UCSD-AML1 (cell line): ENCODE measurements at regions not wholly inside any gene's neighbourhood (a gene's known extent, or its start where the extent isn't known, plus 50 kb on each side); places are given as distances from the start of the nearest gene placed in this dataset.
"Not testable (repeated sequence)": the region's sequence is repeated elsewhere in the genome, so short reads cannot be mapped to it uniquely, and the experiment has no call there.

Experiments
- DNase-seq: peaks from one replicate; lab custom pipeline; 2025; ENCODE audit not compliant: unreplicated experiment; lab: John Stamatoyannopoulos, UW

- no peak for DNase-seq
Observed at GRCh38 chr13:26896986-26897668, 136.5 kb upstream of the GPR12 start.

DNA sequence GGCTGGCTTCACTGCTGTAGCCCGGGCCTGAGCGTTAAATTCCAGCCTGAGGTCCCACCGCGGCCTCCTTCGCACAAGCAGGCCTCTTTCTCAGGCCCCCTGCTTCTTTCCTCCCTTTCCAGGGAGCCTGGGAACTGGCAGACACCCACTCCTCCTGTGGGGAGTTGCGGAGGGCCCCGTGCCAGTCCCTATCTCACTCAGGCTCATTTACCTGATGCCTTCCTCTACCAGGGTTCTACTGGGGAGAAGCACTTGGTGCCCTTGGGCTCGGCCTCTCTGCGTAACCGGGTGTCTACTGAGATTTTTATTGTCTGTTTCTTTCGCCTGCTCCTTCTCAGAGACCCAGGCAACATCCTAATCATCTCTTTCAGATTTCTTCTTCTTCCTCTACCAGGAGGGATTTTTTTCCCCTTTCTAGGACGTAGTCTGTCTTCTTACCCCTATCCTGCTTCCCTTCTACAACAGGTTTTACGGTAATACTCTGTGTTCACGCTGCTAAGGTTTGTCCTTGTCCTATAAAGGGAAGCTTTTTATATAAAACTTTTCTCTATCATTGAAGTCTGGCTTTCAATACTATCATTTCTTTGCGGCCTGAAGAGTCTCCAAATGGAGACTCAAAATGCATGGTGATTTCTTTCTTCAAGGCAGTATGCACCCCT lies 135.4 kb upstream of the GPR12 start:
- no peak for DNase-seq

GRCh38 chr13:26895081-26895807 lies 134.7 kb upstream of the GPR12 start:
- DNase-seq = peak; percentile 16

DNA sequence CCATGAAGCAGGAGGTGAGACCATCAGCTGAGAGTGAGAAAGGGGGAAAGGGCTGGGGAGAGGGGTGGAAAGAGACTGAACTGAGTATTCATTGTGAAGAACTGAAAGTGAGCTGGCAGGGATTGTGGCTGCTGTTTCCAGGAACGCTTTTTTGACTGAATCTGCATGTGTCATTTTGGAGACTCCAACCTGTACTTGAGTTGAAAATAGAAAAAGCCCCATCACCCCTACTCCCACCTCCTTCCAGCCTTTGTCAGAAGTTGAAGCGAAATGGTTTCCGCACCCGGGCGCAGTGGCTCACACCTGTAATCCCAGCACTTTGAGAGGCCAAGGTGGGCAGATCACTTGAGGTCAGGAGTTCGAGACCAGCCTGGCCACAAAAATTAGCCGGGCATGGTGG lies 128.0 kb upstream of the GPR12 start:
- DNase-seq = no peak

GRCh38 chr13:26887594-26887993 lies 127.0 kb upstream of the GPR12 start:
- DNase-seq = no peak

- DNase-seq = no peak
Observed at GRCh38 chr13:26883613-26884257, 123.1 kb upstream of the GPR12 start.

DNA sequence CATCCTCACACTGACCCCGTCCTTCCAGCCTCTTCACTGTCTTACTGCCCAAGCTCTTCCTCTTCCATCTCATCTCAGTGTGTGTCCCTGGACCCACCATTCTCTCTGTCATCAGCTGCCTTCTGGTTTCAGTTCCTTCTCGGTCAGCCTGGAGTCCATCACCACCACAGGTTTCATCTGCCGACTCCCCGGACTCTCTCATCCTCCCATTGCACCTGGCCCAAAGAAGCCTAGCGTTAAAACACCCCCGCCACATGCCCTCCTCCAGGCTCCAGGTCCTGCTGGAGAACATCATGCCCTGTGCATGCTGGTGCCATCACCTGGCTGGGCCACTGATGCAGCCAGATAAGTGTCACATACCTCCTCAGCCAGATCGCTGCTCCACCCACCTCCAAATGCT lies 122.1 kb upstream of the GPR12 start:
- no peak for DNase-seq

DNA sequence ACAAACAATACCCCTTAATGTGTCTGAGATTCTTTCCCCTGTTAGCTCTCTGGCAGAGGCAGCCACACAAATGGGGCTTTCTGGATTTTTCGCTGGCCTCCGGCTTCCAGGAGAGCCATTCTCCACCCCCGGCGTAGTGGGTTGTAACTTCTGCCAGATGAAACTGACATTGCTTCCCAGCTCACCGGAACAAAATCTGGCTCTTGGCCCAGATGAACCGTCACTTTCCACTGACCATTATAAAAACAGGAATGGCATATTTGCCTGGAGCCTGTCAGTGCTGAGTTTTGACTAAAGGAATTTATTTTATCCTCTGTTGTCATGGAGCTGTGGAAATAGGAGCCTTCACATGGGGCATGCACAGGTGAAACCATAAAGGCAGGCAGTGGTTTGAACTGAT lies 120.6 kb upstream of the GPR12 start:
- DNase-seq = no peak

GRCh38 chr13:26880735-26881134 lies 120.1 kb upstream of the GPR12 start:
- no peak for DNase-seq

GRCh38 chr13:26878438-26878837 lies 117.9 kb upstream of the GPR12 start:
- DNase-seq = no peak

- DNase-seq = no peak
Observed at GRCh38 chr13:26873386-26873698, 112.8 kb upstream of the GPR12 start.

DNA sequence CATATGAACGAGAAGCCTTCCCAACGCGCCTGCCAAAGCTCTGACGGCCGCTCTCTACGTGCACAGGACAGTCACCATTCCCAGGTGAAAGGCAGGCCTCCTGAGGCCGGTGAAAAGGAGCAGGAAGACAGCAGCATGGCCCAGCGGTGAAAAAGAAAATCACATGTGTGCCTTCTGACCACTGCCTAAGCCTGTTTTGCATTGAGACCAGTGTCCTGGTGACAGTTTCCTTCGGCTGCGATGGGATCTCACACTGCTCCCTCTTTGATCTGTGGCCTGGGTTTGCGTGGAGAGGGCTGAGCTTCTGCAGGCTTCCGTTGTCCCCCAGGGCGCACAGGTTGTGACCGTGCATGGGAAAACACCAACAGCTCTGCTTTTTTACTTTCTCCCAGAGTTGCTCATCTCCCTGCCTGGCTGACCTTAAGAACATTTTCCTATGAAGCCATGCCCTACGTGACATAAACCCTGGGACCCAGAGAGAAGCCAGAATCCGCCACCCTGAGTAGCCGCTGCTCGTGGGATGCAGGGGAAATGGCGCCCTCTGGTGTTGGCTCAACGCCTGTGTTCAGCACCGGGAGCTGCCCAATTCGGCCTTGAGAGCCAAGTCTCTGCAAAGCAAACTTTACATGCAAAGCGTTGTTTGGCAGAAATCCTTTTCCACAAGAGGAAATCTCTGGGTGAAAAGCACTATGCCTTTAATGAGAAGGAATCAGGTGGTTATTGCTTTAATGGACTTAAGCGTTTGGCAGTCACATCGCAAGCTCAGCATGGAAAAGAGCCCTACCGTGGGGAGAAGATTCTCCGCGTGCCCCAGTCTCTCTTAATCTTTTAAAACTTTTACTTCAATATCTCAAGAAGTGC lies 112.2 kb upstream of the GPR12 start:
- DNase-seq = peak; percentile 67

- DNase-seq = peak; percentile 15
Observed at GRCh38 chr13:26867451-26868091, 107.0 kb upstream of the GPR12 start.

- no peak for DNase-seq
Observed at GRCh38 chr13:26864576-26864975, 104.0 kb upstream of the GPR12 start.

- DNase-seq = no peak
Observed at GRCh38 chr13:26861941-26862340, 101.4 kb upstream of the GPR12 start.

- no peak for DNase-seq
Observed at GRCh38 chr13:26855921-26856320, 95.3 kb upstream of the GPR12 start.

DNA sequence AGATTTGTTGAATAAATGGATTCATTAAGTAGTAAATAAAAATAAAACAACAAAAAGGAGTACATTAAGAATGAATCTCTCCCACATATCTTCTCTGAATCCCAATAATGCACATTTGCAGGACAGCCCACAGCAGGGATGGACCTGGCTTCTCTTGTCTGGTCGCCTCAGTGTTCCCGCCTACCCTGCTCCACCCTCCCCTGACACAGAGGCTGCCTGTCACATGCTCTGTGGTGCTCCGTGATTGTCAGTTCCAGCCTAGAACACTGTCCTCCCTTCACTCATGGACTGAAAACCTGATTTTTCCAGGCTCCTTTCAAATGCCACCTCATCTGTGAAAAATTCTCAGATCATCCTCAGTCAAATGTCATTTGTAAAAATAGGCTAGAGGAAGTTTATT lies 94.5 kb upstream of the GPR12 start:
- DNase-seq = no peak

DNA sequence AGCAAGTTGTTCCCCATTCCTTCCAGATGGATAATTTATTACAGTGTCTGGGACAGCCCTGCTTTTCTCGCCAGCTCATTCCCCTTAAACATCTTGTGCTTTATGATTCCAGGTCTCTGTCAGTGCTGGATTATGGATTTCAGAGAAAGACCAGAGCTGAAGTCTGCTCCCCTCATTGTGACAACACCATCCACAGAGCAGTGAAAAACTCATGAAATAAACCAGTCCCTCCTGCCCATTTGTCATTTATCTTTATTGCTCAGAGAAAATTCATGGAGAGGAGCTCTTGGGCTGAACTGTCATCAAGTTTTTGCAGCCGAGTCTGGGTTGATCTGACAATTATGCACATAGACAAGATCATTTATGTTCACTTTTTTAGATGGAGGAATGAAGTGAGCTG lies 92.7 kb upstream of the GPR12 start:
- DNase-seq = no peak

DNA sequence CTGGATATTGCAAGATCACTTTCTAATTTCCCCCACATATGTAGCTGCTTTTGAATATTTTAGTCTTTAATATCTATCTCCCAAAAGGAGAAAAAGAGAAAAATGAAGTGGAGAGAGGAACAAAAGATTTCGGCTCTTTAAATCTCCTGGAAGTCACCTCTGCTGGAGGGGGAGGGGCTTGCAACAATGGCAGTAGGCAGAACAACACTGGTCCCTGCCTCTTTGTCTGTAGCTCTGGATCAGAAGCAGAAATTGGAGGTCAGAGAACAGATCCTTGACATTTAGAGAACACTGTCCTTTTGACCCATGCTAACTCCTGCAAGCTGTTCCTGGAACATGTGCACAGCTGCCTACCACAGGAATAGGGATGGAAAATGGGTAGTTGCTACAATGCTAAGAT lies 86.7 kb upstream of the GPR12 start:
- DNase-seq = no peak

GRCh38 chr13:26845063-26845462 lies 84.5 kb upstream of the GPR12 start:
- DNase-seq = not testable (repeated sequence)

DNA sequence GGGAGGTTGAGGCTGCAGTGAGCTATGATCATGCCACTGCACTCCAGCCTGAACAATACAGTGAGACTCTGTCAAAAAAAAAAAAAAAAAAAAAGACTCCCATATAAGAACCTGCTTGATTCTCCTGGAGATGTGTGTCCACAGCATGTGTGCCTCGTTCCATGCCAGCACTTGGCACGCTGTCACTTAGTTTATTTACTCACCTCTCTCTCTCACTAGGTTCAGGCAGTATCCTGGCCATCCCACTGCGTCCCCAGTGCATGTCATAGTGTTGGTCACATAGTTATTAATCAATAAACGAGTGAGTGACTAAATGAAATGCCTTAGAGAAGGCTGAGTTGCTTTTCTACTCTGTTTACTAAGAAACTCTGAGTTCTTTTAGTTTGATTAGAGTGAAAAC lies 79.1 kb upstream of the GPR12 start:
- DNase-seq = no peak
